ENCODE measurements at regions not wholly inside any gene's neighbourhood (a gene's known extent, or its start where the extent isn't known, plus 50 kb on each side); places are given as distances from the start of the nearest gene placed in this dataset.
A peak's percentile ranks its signal among the peaks of the same experiment; 100 is the strongest.

DNA sequence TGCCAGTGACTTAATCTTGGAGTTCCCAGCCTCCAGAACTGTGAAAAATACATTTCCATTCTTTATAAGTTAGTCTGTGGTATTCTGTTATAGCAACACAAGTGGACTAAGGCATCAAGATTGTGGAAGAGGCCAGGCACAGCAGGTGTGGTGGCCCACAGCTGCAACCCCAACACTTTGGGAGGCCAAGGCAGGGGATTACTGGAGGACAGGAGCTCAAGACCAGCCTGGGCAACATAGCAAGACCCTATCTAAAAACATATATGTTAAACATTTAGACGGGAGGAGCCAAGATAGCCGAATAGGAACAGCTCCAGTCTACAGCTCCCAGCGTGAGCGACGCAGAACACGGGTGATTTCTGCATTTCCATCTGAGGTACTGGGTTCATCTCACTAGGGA lies 310.4 kb downstream of the FOXO1 start:
- no peak for TF ChIP-seq NANOG (IDR thresholded peaks at IDR 0.05; ENCODE audit: borderline replicate concordance)
- no peak for TF ChIP-seq CREB1 (CRISPR knock-in tag; IDR thresholded peaks at IDR 0.05; ENCODE audit: low read depth)
- TF ChIP-seq STAT1 (IDR thresholded peaks at IDR 0.05; ENCODE audit: unreplicated experiment), result no peak
- TF ChIP-seq, protein P1, sequence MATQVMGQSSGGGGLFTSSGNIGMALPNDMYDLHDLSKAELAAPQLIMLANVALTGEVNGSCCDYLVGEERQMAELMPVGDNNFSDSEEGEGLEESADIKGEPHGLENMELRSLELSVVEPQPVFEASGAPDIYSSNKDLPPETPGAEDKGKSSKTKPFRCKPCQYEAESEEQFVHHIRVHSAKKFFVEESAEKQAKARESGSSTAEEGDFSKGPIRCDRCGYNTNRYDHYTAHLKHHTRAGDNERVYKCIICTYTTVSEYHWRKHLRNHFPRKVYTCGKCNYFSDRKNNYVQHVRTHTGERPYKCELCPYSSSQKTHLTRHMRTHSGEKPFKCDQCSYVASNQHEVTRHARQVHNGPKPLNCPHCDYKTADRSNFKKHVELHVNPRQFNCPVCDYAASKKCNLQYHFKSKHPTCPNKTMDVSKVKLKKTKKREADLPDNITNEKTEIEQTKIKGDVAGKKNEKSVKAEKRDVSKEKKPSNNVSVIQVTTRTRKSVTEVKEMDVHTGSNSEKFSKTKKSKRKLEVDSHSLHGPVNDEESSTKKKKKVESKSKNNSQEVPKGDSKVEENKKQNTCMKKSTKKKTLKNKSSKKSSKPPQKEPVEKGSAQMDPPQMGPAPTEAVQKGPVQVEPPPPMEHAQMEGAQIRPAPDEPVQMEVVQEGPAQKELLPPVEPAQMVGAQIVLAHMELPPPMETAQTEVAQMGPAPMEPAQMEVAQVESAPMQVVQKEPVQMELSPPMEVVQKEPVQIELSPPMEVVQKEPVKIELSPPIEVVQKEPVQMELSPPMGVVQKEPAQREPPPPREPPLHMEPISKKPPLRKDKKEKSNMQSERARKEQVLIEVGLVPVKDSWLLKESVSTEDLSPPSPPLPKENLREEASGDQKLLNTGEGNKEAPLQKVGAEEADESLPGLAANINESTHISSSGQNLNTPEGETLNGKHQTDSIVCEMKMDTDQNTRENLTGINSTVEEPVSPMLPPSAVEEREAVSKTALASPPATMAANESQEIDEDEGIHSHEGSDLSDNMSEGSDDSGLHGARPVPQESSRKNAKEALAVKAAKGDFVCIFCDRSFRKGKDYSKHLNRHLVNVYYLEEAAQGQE (IDR thresholded peaks at IDR 0.05; ENCODE audit: unreplicated experiment), result no peak
- no peak for TF ChIP-seq POLR2AphosphoS5 (IDR thresholded peaks at IDR 0.05; ENCODE audit: low read depth)
- TF ChIP-seq, protein P2, sequence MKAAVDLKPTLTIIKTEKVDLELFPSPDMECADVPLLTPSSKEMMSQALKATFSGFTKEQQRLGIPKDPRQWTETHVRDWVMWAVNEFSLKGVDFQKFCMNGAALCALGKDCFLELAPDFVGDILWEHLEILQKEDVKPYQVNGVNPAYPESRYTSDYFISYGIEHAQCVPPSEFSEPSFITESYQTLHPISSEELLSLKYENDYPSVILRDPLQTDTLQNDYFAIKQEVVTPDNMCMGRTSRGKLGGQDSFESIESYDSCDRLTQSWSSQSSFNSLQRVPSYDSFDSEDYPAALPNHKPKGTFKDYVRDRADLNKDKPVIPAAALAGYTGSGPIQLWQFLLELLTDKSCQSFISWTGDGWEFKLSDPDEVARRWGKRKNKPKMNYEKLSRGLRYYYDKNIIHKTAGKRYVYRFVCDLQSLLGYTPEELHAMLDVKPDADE (IDR thresholded peaks at IDR 0.05), result no peak
- TF ChIP-seq, protein P3, sequence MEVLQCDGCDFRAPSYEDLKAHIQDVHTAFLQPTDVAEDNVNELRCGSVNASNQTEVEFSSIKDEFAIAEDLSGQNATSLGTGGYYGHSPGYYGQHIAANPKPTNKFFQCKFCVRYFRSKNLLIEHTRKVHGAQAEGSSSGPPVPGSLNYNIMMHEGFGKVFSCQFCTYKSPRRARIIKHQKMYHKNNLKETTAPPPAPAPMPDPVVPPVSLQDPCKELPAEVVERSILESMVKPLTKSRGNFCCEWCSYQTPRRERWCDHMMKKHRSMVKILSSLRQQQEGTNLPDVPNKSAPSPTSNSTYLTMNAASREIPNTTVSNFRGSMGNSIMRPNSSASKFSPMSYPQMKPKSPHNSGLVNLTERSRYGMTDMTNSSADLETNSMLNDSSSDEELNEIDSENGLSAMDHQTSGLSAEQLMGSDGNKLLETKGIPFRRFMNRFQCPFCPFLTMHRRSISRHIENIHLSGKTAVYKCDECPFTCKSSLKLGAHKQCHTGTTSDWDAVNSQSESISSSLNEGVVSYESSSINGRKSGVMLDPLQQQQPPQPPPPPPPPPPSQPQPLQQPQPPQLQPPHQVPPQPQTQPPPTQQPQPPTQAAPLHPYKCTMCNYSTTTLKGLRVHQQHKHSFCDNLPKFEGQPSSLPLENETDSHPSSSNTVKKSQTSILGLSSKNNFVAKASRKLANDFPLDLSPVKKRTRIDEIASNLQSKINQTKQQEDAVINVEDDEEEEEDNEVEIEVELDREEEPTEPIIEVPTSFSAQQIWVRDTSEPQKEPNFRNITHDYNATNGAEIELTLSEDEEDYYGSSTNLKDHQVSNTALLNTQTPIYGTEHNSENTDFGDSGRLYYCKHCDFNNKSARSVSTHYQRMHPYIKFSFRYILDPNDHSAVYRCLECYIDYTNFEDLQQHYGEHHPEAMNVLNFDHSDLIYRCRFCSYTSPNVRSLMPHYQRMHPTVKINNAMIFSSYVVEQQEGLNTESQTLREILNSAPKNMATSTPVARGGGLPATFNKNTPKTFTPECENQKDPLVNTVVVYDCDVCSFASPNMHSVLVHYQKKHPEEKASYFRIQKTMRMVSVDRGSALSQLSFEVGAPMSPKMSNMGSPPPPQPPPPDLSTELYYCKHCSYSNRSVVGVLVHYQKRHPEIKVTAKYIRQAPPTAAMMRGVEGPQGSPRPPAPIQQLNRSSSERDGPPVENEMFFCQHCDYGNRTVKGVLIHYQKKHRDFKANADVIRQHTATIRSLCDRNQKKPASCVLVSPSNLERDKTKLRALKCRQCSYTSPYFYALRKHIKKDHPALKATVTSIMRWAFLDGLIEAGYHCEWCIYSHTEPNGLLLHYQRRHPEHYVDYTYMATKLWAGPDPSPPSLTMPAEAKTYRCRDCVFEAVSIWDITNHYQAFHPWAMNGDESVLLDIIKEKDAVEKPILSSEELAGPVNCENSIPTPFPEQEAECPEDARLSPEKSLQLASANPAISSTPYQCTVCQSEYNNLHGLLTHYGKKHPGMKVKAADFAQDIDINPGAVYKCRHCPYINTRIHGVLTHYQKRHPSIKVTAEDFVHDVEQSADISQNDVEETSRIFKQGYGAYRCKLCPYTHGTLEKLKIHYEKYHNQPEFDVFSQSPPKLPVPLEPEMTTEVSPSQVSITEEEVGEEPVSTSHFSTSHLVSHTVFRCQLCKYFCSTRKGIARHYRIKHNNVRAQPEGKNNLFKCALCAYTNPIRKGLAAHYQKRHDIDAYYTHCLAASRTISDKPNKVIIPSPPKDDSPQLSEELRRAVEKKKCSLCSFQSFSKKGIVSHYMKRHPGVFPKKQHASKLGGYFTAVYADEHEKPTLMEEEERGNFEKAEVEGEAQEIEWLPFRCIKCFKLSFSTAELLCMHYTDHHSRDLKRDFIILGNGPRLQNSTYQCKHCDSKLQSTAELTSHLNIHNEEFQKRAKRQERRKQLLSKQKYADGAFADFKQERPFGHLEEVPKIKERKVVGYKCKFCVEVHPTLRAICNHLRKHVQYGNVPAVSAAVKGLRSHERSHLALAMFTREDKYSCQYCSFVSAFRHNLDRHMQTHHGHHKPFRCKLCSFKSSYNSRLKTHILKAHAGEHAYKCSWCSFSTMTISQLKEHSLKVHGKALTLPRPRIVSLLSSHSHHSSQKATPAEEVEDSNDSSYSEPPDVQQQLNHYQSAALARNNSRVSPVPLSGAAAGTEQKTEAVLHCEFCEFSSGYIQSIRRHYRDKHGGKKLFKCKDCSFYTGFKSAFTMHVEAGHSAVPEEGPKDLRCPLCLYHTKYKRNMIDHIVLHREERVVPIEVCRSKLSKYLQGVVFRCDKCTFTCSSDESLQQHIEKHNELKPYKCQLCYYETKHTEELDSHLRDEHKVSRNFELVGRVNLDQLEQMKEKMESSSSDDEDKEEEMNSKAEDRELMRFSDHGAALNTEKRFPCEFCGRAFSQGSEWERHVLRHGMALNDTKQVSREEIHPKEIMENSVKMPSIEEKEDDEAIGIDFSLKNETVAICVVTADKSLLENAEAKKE (CRISPR knock-in tag; IDR thresholded peaks at IDR 0.05), result no peak
- TF ChIP-seq EZH2phosphoT487 (IDR thresholded peaks at IDR 0.05; ENCODE audit: unreplicated experiment), result no peak
- no peak for TF ChIP-seq EZH2 (IDR thresholded peaks at IDR 0.05; ENCODE audit: low read depth, unreplicated experiment)
- no peak for TF ChIP-seq ZNF331 (CRISPR knock-in tag; IDR thresholded peaks at IDR 0.05; ENCODE audit: low read depth)
- no peak for TF ChIP-seq ZNF114 (CRISPR knock-in tag; IDR thresholded peaks at IDR 0.05)
- TF ChIP-seq JUNB (IDR thresholded peaks at IDR 0.05; ENCODE audit: unreplicated experiment), result no peak
- TF ChIP-seq, protein P4, sequence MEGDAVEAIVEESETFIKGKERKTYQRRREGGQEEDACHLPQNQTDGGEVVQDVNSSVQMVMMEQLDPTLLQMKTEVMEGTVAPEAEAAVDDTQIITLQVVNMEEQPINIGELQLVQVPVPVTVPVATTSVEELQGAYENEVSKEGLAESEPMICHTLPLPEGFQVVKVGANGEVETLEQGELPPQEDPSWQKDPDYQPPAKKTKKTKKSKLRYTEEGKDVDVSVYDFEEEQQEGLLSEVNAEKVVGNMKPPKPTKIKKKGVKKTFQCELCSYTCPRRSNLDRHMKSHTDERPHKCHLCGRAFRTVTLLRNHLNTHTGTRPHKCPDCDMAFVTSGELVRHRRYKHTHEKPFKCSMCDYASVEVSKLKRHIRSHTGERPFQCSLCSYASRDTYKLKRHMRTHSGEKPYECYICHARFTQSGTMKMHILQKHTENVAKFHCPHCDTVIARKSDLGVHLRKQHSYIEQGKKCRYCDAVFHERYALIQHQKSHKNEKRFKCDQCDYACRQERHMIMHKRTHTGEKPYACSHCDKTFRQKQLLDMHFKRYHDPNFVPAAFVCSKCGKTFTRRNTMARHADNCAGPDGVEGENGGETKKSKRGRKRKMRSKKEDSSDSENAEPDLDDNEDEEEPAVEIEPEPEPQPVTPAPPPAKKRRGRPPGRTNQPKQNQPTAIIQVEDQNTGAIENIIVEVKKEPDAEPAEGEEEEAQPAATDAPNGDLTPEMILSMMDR (conservative IDR thresholded peaks at IDR 0.05; ENCODE audit: low read depth in 2 of 2), result no peak
- Histone ChIP-seq H3K79me2 (replicated peaks; ENCODE audit: insufficient read depth) (no peaks in the 10 kb centered on the region), H3K4me2 (peak overlapping the region; percentile 77), H3K4me1 (ENCODE audit: insufficient read depth) (peaks cover 14% of the 10 kb centered on the region; the same call in 1 of the 2 replicates), H3K27me3 (ENCODE audit: insufficient read depth) (peaks cover 4% of the 10 kb centered on the region; the same call in 1 of the 2 replicates), H3F3A (replicated peaks; ENCODE audit: low read depth) (no peaks in the 10 kb centered on the region), H3K27ac (ENCODE audit: low read depth) (no peak overlapping the region), H4K20me1 (replicated peaks; ENCODE audit: insufficient read depth) (no peaks in the 10 kb centered on the region), H3K9me2 (ENCODE audit: insufficient read depth) (no peaks in the 10 kb centered on the region), H3K36me3 (ENCODE audit: insufficient read depth) (no peaks in the 10 kb centered on the region), H3K4me3 (peak overlapping the region; percentile 55), H2AFZ (peak overlapping the region; percentile 66)
- Mint-ChIP-seq H3K4me3 (peak overlapping the region; percentile 69), H3K36me3 (ENCODE audit: low read depth) (no peaks in the 10 kb centered on the region; the same call in 2 of the 3 replicates), H3K4me1 (peaks cover 47% of the 10 kb centered on the region), H3K9me3 (no peaks in the 10 kb centered on the region; the same call in 2 of the 3 replicates), H3K27me3 (ENCODE audit: insufficient read depth, low read depth, poor library complexity) (peaks cover 13% of the 10 kb centered on the region), H3K27ac (no peak overlapping the region)
- no peak for ATAC-seq
- no peak for DNase-seq (ENCODE audit: low spot score)

All from GM23338 (cell line).